ENCODE measurements at regions not wholly inside any gene's neighbourhood (a gene's known extent, or its start where the extent isn't known, plus 50 kb on each side); places are given as distances from the start of the nearest gene placed in this dataset.

- TF ChIP-seq CTCF (IDR thresholded peaks at IDR 0.05) (no peak), POLR2AphosphoS5 (IDR thresholded peaks at IDR 0.05) (no peak), POLR2A (IDR thresholded peaks at IDR 0.05) (no peak), EP300 (IDR thresholded peaks at IDR 0.05) (no peak)
Observed at GRCh38 chr9:13627071-13627470, 347.6 kb upstream of the MPDZ start.
